HG03565 (cell line): ENCODE measurements at regions not wholly inside any gene's neighbourhood (a gene's known extent, or its start where the extent isn't known, plus 50 kb on each side); places are given as distances from the start of the nearest gene placed in this dataset.

Experiments
- ATAC-seq: cut with Tn5 transposase; IDR thresholded peaks from one replicate; pipeline ENCODE4 v1.9.1; 2021; ENCODE audit warnings: mild to moderate bottlenecking, moderate library complexity; ENCODE audit not compliant: unreplicated experiment

DNA sequence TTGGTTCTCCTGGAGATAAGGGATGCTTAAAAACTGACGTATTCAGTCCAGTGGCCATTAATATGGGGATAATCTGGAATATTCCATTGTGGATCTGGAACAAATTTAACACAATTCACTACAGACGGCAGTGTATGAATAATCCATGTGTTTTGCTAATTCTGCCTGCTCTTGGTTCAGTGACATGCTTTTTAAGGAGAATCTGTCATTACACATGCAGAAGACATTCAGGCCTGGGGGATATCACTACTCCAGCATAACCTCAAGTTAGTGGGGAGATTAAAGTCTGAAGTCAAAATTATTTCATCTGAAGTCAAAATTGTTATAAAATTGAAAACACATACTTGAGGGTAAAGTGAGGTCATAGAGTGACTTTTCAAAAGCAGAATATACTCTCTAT lies 789.3 kb downstream of the USP25 start:
- no peak for ATAC-seq

DNA sequence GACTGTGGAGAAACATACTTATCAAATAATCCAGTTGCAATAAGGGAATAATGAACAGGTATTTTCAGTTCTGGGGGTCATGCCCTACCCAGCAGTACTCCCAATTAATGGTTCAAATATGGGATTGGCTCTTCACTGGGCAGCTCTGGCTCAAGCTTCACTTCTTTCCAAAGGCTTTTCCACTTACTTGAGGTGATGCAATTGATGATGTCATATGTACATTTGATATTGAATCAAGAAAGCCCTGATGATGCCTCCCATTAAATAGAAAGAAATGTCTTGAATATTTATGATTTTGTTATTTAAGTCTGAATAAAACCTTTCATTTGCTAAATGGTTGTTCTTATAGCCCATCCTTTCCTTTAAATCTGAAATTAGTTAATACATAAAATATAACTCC lies 789.9 kb downstream of the USP25 start:
- ATAC-seq = no peak

GRCh38 chr21:16522548-16522947 lies 792.8 kb downstream of the USP25 start:
- ATAC-seq = no peak

- ATAC-seq = no peak
These were observed 800.9 kb downstream of the USP25 start for GRCh38 chr21:16530656-16531055.

GRCh38 chr21:16532840-16533239 lies 803.1 kb downstream of the USP25 start:
- ATAC-seq = no peak

DNA sequence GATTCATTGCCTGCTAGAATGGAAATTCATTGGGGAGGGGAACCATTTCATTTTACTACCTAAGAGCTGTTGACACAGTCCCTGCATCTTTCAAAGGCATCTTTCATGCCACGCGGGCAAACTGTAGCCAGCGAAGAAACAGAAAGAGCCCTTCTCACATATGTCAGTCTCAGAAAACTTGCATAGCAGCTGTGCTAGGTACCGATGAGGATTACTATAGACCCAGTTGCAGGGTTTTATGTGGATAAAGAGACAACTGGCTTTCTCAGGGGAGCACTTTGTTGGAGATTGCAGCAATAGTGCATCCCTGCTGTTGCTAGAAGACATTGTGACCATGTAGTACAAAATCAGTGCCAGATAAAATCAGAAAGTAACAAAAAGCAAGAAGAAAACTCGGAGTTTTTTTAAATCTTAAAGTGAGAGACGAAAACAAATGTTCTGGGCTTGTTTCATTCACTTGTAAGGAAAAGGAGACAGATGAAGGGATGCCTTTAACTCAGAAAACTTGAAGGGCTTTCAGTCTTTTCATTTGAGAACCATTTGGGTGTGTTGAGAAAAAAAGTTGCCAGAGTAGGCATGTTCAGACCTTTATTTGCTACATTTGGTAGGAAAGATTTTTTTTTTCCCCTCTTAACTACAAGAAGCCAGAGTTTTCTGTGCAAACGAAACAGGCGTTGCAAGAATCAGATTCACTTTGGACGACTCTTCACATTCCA lies 804.1 kb downstream of the USP25 start:
- no peak for ATAC-seq

- ATAC-seq = no peak
These were observed 804.8 kb downstream of the USP25 start for GRCh38 chr21:16534408-16535101.

DNA sequence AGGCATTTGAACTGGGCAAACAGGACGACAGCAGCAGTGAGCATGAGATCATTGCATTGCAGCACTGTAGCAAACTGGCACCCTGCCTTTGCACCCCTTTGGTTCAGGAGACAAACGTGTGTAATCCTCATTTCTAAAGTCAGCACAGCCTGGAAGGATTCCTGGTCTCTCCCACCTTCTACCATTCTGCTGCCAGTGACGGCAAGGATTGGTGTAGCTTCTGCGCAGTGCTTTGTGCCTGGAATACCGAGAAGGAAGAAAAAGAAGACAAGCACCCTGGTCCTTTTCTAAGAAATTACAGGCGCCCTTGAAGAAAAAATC lies 805.3 kb downstream of the USP25 start:
- no peak for ATAC-seq

GRCh38 chr21:16535626-16536025 lies 805.8 kb downstream of the USP25 start:
- no peak for ATAC-seq

DNA sequence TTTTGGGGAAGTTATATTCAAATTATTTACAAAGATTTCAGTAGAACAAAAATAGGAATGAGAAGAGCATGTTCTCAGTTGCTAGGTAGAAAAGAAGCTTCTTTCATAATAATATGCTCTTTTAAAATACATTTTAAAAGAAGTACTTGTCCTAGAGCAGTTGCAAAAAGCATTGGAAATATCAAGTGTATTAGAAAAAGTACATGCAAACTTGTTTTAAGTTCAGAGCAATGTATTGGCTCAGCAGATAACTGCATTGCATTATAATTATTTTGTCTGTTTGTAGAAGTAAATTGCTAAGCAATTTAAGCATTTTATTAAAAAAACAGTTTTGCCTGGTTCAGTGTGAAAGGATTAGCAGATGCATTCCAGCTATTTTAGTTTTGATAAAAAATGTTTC lies 806.4 kb downstream of the USP25 start:
- no peak for ATAC-seq

GRCh38 chr21:16536643-16537434 lies 807.1 kb downstream of the USP25 start:
- no peak for ATAC-seq

DNA sequence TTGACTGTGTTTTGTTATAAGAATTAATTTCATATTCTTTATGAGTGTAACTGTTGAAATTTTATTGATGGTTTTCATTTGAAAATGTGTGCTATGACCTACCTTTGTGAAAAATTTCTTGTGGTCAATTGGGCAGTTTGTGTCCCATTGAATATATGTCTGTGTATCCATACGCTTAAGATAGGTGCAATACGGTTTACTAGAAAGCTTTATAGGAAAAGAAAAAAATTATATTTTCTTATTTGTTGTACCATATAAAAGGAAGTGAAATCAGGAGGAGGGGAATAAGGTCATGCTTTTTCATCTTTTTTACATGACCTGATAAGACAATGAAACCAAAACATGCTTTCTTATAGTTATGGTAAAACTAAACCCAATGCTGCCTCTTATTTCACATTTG lies 807.7 kb downstream of the USP25 start:
- no peak for ATAC-seq

DNA sequence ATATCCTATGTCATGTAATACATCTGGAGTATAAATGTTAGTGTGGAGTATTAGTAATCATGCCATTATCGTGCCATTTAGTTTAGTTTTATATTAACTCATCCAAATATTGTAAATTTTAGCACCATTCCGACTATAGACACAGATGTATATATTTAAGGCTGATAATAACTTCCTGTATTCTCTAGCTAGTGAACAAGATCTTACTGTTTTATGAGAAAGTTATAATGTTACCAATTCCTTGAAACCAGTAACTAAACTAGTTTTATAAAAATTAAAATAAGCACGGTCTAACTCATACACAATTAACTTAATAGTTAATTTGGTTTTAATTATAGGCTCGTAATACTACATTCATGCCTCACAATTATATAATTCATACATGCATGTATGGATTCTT lies 808.6 kb downstream of the USP25 start:
- no peak for ATAC-seq

DNA sequence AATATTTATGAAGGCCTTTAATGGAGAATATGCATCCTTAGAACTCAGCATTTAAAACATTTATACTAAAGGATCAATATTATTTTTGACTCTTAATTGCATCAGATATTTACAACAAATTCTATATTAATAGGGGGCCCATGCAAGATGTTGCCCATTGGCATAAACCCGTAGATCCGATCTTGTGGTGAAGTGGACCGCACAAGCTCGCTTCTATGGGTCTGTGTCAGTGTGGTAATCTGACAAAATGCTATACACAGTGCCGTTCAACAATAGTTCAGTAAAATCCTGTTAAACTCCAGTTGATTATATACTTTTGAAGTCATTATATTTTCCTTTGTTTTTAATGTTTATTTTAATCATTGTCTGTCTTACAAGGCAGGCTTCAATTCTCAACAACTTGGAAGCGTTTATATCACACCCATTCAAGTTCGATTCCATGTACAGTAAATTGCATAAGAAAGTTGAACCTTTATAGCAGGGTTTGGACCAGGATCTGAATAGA lies 809.2 kb downstream of the USP25 start:
- no peak for ATAC-seq

- no peak for ATAC-seq
These were observed 811.4 kb downstream of the USP25 start for GRCh38 chr21:16540966-16541727.

DNA sequence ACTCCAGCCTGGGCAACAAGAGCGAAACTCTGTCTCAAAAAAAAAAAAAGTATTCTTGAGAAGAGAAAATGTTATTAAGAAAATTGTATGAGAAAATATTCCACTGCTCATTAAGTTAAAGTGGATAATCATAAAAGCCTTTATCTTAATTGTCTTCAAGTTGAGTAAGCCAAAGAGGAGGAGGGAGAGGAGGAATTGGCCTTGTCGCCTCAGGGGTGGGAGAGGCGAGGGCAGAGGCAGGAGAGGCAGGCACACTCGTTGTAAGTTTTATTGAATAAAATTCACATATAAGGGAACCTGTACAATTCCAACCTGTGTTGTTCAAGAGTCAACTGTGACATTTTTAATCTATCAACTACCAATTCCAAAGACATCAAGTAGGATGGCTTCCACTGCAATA lies 820.3 kb downstream of the USP25 start:
- ATAC-seq = no peak

- no peak for ATAC-seq
These were observed 821.3 kb downstream of the USP25 start for GRCh38 chr21:16550917-16551741.

- ATAC-seq = no peak
These were observed 823.1 kb downstream of the USP25 start for GRCh38 chr21:16552880-16553279.

DNA sequence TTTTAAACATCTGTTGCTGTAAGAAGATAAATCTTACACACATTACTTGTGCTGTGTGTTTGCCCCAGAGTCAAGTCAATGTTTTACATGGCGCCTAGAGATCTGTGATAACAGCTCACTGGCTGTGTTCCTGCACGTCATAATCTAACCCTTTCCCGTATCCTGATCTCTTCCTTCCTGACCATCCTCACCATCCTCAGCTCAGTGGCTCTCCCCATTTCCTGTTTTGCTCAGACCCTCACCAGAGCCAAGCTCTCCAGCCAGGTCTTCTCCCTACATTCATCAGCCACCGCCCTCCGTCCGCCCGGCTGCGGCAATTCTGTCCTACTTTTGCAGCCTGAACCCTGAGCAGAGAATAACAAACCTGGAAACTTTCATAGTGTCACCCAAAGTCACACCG lies 824.7 kb downstream of the USP25 start:
- no peak for ATAC-seq

DNA sequence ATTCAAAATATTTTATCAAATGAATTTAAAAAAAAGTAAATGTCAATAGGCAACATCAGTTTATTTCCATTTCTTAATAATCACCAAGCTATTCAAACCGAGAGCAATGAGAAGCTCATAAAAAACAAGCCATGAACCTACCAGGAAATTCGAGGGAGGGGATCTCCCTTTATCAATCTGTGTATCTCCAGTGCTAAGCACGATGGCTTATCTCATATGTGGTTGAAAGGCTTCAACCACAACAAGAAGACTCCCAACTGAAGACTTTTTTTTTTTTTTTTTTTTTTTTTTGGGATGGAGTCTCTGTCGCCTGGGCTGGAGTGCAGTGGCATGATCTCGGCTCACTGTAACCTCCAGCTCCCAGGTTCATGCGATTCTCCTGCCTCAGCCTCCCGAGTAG lies 833.3 kb downstream of the USP25 start:
- ATAC-seq = no peak
